GM13977 (cell line): ENCODE measurements at regions not wholly inside any gene's neighbourhood (a gene's known extent, or its start where the extent isn't known, plus 50 kb on each side); places are given as distances from the start of the nearest gene placed in this dataset.
"Not testable (repeated sequence)": the region's sequence is repeated elsewhere in the genome, so short reads cannot be mapped to it uniquely, and the experiment has no call there.

Source experiments
- DNase-seq: peaks from one replicate; pipeline ENCODE4 v3.0.0; 2012; ENCODE audit warnings: low spot score
- in situ Hi-C: fragments of 300-500 bp; cut with MboI; formaldehyde crosslinking; loops from one replicate; pipeline ENCODE4 v1.12.0; 2022; ENCODE audit warnings: low sequenced_read_pairs, low pct_unique_long_range_greater_than_20kb, mixed read lengths, inconsistent platforms; ENCODE audit not compliant: unreplicated experiment
- TF ChIP-seq, protein P1 (sequence below): IDR thresholded peaks from 2 replicates; pipeline ENCODE4 v1.5.1; 2012; ENCODE audit warnings: mild to moderate bottlenecking, control low read depth; ENCODE audit not compliant: insufficient read depth; ENCODE audit errors: extremely low read depth, missing control alignments

DNA sequence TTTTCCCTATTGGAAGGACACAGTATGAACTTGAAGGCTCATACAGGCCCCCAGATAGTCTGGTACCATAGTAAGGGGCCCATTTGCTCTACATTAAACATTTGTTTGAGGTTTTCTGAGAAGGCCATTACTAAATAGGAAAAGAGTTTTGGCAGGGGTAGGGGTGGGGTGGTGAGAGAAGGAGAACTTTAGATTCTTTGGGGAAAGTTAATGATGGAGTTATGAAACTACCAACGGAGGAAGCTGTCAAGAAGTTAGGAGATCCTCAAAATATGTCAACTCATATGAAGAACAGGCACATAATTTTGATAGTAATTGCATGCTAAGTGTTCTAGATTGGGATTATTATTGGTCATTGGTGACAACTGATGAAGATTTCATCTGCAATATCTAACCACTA, 114.7 kb downstream of the TAF11L14 start:
- no peak for DNase-seq
- TF ChIP-seq, protein P1, sequence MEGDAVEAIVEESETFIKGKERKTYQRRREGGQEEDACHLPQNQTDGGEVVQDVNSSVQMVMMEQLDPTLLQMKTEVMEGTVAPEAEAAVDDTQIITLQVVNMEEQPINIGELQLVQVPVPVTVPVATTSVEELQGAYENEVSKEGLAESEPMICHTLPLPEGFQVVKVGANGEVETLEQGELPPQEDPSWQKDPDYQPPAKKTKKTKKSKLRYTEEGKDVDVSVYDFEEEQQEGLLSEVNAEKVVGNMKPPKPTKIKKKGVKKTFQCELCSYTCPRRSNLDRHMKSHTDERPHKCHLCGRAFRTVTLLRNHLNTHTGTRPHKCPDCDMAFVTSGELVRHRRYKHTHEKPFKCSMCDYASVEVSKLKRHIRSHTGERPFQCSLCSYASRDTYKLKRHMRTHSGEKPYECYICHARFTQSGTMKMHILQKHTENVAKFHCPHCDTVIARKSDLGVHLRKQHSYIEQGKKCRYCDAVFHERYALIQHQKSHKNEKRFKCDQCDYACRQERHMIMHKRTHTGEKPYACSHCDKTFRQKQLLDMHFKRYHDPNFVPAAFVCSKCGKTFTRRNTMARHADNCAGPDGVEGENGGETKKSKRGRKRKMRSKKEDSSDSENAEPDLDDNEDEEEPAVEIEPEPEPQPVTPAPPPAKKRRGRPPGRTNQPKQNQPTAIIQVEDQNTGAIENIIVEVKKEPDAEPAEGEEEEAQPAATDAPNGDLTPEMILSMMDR, result no peak
- in situ Hi-C loops, result no loop called here

DNA sequence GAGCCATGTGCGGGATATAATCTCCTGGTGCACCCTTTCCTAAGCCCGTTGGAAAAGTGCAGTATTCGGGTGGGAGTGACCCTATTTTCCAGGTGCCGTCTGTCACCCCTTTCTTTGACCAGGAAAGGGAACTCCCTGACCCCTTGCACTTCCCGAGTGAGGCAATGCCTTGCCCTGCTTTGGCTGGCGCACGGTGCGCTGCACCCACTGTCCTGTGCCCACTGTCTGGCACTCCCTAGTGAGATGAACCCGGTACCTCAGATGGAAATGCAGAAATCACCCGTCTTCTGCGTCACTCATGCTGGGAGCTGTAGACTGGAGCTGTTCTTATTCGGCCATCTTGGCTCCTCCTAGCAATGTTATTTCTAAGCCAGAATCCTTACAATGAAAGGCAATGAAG, 121.1 kb downstream of the TAF11L14 start:
- in situ Hi-C loops, DNase-seq: not testable (repeated sequence)

DNA sequence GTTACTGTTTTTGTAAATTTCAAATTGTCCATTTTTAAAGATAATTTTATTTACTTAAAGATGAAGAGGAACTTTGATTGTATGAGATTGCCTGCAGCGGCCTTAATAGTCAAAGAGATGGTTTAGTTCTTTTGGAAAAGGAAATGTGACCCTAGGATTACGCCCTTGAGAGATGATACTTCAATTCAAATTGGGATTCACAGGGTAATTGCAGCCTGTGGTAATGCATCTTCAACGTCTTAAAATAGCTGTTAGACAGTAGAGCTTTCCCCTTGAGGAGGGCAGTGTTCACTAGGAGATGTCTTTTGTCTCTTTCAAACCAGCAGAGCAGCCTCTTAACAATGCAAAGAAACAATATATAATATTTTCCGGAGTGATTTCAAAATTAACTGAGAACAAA, 127.1 kb downstream of the TAF11L14 start:
- in situ Hi-C loops, result no loop called here
- no peak for DNase-seq
- TF ChIP-seq, protein P1, result no peak

DNA sequence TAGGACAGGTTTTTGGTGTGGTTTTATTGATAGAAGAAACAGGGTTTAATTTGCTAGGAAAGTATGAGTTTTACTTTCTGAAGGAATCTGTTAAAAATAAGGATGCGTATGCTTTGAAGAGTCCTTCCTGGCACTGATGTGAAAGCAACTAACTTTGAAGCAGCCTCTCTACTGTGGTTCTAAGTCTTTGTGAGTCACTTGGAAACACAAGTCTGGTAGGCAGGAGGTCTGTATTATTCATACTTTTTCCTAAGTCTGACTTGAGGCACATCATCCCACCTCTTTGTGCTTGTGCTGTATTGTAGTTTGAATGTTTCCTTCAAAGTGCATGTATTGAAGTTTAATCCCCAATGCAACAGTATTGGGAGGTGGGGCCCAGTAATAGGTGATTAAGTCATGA, 129.0 kb downstream of the TAF11L14 start:
- in situ Hi-C loops, result no loop called here
- TF ChIP-seq, protein P1, result no peak
- no peak for DNase-seq

DNA sequence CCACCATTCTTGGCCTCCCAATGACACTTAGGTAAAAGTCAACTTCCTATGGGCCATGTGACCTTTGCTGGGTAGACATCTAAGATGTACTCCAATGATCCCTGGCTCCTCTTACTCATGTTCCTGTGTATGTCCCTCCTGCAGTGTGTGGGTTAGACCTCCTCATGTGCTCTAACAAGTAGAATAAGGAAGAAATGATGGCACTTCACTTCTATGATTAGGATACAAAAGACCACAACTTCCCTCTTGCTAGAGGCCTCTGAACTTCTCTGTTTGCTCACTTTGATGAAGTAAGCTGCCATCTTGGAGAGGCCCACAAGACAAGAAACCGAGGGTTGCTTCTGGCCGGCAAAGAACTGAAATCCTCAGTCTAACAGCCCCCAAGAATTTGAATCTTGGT, 131.8 kb downstream of the TAF11L14 start:
- in situ Hi-C loops, result no loop called here
- no peak for DNase-seq
- TF ChIP-seq, protein P1, result no peak

DNA sequence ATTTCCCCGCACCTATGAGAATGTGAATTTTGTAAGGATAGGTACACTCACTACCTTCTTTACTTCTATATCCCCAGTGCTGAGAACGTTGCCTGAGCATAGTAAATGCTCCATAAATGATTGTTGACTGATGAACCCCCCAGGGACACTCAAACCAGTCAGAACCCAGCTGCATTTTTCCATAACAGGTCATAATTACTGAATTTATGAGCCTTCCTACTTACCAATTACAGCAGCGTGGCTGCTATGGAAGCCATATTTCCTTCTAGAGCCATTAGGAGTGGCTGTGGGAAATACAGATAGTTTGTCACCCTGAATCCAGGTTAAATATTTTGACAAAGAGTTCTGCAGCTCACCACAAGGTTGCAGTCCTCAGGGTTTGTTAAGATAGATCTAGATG, 135.0 kb downstream of the TAF11L14 start:
- TF ChIP-seq, protein P1, result no peak
- in situ Hi-C loops, result no loop called here
- no peak for DNase-seq

DNA sequence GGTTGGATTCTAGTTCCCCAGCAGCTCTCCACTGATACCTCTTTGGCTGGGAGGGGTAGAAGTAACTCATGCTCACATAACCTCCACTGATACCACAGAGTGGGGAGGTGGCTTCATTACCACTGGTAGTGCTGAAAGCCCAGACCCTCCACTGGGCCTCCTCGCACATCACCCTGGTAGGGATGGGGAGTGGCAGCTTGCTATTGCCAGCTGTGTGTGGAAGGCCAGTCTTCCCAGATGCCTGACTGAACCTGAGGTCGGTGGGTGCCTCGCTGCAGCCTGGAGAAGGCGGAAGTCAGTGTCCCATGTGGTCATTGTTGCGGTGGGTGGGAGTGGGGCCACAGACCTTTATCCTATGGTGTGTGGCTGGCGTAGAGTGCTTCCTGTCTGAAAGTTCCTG, 138.0 kb downstream of the TAF11L14 start:
- DNase-seq, result no peak
- TF ChIP-seq, protein P1, result no peak
- in situ Hi-C loops, result no loop called here

DNA sequence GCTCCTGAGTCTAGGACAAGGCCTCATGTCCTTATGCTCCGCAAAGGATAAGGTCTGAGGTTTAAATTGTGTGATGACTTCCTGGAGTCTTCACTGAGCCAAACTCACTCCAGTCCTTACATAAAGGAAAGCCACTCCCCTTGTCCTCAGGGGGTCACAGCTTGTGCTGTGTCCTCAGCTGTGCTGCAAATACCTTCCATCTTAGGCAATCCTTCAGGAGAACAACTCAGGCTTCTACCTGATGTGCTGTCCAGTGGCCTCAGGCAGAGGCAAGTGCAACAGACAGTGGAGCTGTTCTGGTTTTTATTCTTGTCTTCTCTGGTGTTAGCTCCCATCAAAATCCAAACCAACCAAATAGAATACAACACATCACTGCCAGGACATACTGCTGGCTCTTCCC, 151.5 kb downstream of the TAF11L14 start:
- no peak for DNase-seq
- TF ChIP-seq, protein P1, result no peak
- in situ Hi-C loops, result no loop called here
